Right renal cortex interstitium (tissue), 3 donors: ENCODE measurements at regions not wholly inside any gene's neighbourhood (a gene's known extent, or its start where the extent isn't known, plus 50 kb on each side); places are given as distances from the start of the nearest gene placed in this dataset.
"Not testable (repeated sequence)": the region's sequence is repeated elsewhere in the genome, so short reads cannot be mapped to it uniquely, and the experiment has no call there.

ENCODE experiments used
- DNase-seq, 3 donors: peaks; one replicate each; pipeline ENCODE4 v3.0.0-alpha.2; 2013; ENCODE audit warnings: low read depth in 3 of 3, low spot score in 2 of 3

- no peak for DNase-seq
These were observed 127.2 kb upstream of the SLIT2 start for GRCh38 chr4:20124317-20125026.

GRCh38 chr4:20122198-20122988 is 129.3 kb upstream of the SLIT2 start:
- no peak for DNase-seq

- DNase-seq: no peak
These were observed 132.6 kb upstream of the SLIT2 start for GRCh38 chr4:20119141-20119540.

DNA sequence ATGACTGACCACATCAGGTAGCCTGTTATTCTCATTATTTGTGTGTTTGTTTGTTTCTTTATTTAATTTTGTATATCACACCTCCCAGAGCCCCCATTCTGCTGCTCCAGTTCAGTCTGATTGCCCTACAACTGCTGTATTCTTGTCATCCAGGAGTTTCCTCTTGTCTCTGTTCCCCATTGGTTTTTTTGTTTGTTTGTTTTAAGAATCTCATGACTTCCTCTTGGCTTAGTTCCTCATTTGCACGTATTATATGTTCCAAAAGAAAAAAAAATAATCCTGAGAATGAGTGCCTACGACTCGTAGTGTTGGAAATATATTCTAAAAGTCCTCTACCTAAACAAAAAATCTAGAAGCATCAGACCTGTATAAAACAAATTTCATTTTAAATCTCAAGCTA is 142.3 kb upstream of the SLIT2 start:
- no peak for DNase-seq

GRCh38 chr4:20106921-20107320 is 144.8 kb upstream of the SLIT2 start:
- DNase-seq: no peak

DNA sequence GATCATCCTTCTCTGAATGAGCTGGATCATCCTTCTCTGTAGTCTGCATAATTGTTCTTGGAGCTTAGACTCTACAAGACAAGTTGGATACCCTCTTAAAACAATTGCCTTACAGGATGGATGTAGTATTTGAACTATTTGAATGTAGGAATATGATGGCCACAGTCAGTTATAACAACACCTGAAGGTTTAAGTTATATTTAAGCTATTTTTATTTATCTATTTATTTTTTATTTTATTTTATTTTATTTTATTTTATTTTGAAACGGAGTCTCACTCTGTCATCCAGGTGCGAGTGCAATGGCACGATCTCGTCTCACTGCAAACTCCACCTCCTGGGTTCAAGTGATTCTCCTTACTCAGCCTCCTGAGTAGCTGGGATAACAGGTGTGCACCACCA is 149.9 kb upstream of the SLIT2 start:
- DNase-seq: no peak

GRCh38 chr4:20096911-20097310 is 154.8 kb upstream of the SLIT2 start:
- DNase-seq: no peak

GRCh38 chr4:20095805-20096541 is 155.7 kb upstream of the SLIT2 start:
- no peak for DNase-seq

DNA sequence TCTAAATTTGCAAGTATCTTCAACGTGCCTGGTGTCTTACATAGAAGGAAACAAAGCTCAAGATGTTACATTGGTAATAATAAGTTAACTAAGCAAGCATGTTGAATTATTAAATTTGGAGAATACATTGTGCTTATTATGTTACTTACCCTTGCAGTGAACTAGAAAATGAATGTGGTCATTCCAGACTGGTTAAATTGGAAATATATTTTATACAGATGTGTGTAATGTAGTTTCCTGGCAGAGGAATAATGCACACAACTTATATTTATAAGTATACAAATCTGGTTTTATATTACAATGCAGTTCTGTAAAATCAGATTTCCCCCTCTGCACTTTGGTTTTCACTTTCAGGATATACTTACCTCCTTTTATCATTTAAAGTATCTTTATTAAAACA is 159.9 kb upstream of the SLIT2 start:
- no peak for DNase-seq

DNA sequence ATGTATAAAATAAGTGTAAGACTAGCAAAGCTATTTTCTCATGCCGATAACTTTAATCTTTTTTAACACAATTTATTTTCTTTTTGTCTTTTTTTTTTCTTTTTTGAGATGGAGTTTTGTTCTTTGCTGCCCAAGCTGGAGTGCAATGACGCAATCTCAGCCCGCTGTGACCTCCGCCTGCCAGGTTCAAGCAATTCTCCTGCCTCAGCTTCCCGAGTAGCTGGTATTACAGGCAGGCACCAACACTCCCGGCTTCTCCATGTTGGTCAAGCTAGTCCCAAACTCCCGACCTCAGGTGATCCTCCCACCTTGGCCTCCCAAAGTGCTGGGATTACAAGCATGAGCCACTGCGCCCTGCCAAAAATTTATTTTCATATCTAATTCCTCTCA is 164.2 kb upstream of the SLIT2 start:
- no peak for DNase-seq

DNA sequence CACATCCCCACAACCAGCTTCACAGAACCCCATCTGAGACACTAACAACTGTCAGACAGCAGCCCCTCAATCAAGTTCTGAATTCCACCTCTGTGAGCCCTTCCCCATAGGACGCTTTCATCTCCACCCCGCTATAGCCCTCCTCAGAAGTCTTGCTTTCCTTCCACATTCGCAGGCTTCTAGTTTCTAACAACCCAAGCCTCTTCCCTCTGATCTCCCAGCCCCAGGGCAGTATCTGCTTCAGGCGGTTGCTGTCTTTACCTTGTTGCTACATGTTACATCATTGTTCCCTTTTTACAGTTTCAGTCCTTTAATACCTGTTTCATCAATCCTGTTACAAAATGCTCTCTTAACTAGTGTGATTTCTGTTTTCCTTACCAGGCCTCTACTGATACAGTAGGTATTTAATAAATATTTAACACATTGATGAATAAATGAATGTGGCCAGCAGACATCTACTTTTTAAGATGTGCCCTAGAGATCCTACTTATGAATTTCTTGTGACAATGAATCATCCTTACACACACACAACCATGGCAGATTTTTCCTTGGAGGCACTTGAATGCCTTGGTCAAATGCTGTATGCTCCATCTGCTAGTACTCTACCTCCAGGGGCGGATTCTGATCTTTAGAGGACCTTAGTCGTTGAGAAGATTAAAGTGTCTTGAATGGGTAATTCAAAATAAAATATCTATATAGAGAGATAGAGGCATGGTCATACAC is 164.7 kb upstream of the SLIT2 start:
- no peak for DNase-seq

DNA sequence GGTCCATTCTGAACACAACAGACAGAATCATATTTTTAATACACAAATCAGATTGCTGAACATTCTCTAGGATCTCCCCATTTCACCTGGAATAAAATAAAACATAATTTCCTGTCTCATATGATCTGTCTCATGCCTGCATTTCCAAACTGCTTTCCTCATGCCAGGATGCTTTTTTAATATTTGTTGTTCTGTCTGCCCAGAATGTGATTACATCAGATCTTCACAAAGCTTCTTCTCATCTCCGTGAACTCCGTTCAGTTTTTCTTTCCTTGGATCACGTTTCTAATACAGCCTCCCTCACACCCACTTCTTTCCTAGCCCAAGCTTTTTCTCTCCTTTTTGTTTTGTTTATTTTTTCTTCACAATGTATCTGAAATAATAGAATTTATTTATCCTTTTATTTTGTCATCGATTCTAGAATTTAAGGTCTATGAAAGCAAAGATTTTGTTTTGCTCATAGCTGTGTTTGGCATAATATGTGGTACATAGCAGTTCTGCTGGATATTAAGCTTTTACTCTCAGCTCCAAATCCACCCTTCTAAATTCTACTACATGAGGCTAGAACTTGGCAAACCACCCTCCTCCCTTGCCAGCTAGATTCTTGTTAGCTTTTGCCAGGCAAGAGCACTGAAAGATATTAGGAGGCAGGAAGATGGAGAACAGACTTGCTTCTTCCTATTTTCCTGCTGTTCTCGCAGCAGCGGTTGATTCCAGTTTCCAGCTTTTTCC is 165.5 kb upstream of the SLIT2 start:
- DNase-seq: no peak

DNA sequence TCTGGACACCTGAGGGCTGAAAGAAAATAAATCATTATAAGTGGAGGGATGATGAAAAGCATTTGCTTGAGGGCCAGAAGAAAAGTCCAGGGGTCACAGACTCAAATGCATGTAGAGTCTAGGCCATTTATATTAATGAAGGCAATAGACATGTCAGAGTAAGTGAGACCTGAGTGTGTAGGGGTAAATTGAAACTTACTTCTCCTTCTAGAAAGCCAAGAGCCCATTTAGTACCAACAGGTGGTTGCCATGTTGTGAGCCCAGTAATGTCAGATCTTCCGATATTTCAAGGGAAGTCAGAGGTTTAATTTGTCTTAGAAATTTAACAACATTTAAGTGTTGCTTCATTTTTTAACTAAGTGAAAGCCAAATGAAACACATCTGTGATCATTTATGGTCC is 166.1 kb upstream of the SLIT2 start:
- DNase-seq: no peak

DNA sequence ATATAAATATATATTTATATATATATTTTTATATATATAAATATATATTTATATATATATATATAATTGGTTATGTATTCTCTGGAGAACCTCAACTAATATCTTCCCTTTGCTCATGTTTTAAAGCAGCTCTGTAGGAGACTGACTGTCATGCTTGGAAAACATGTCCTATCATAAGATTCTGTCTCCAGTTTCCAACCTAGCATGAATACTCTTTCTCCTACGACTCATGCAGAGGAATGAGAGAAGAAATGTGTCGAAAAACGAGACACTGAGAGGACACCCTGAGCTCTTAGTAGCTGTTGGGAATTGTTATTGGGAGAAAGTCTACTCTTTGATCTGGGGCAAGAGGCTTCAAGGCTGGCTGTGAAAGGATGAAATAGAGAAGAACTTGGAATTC is 166.5 kb upstream of the SLIT2 start:
- no peak for DNase-seq

- DNase-seq: no peak
These were observed 167.2 kb upstream of the SLIT2 start for GRCh38 chr4:20084488-20084887.

GRCh38 chr4:20078644-20079043 is 173.1 kb upstream of the SLIT2 start:
- no peak for DNase-seq

- no peak for DNase-seq
These were observed 176.3 kb upstream of the SLIT2 start for GRCh38 chr4:20075248-20075871.

GRCh38 chr4:20074450-20074849 is 177.3 kb upstream of the SLIT2 start:
- DNase-seq: no peak

GRCh38 chr4:20065952-20066351 is 185.8 kb upstream of the SLIT2 start:
- no peak for DNase-seq

DNA sequence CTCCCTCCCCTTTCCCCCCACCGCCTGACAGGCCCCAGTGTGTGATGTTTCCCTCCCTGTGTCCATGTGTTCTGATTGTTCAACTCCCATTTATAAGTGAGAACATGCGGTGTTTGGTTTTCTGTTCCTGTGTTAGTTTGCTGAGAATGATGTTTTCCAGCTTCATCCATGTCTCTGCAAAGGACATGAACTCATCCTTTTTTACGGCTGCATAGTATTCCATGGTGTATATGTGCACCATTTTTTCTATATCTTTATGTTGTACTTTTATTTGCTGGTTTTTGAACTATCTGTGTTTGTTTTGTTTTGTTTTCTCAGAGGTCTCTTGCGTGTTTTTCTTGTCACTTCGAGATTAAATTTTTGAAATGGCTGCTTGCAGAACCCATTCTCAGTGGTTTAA is 188.8 kb upstream of the SLIT2 start:
- DNase-seq: not testable (repeated sequence)
